Liver (tissue), 8 donors: ENCODE measurements at regions not wholly inside any gene's neighbourhood (a gene's known extent, or its start where the extent isn't known, plus 50 kb on each side); places are given as distances from the start of the nearest gene placed in this dataset.

Experiments used
- DNase-seq: peaks from one replicate; pipeline ENCODE4 v3.0.0-alpha.2; 2017; ENCODE audit warnings: low spot score
- H3K27ac ChIP-seq, 2 donors: one replicate each; pipeline ENCODE4 v1.7.0; 2013; ENCODE audit warnings: inconsistent platforms in 2 of 2, low read length in 2 of 2, control low read depth in 1 of 2, low read depth in 1 of 2, mild to moderate bottlenecking in 1 of 2
- H3K27me3 ChIP-seq, 4 donors: one replicate each; pipeline versions ENCODE4 v1.6.1 to v1.7.0; 2013; ENCODE audit warnings: low read length in 3 of 4, inconsistent platforms in 1 of 4, mild to moderate bottlenecking in 1 of 4, moderate library complexity in 1 of 4; ENCODE audit not compliant: control insufficient read depth in 4 of 4, insufficient read depth in 4 of 4
- H3K36me3 ChIP-seq, 4 donors: one replicate each; pipeline versions ENCODE4 v1.6.1 to v1.7.0; 2013; ENCODE audit warnings: low read length in 3 of 4, mild to moderate bottlenecking in 3 of 4, low read depth in 1 of 4, moderate library complexity in 1 of 4; ENCODE audit not compliant: control insufficient read depth in 4 of 4, insufficient read depth in 3 of 4
- H3K4me1 ChIP-seq, 4 donors: one replicate each; pipeline versions ENCODE4 v1.6.1 to v1.7.0; 2013; ENCODE audit warnings: low read length in 3 of 4, mild to moderate bottlenecking in 3 of 4, moderate library complexity in 1 of 4; ENCODE audit not compliant: control insufficient read depth in 4 of 4, insufficient read depth in 4 of 4
- H3K4me3 ChIP-seq, 3 donors: one replicate each; pipeline versions ENCODE4 v1.6.1 to v1.7.0; 2013; ENCODE audit warnings: low read length in 3 of 3, control low read depth in 1 of 3, low read depth in 1 of 3, mild to moderate bottlenecking in 1 of 3
- H3K9ac ChIP-seq, 2 donors: one replicate each; pipeline ENCODE4 v1.7.0; 2013; ENCODE audit warnings: low read length in 2 of 2, mild to moderate bottlenecking in 2 of 2, moderate library complexity in 2 of 2, control low read depth in 1 of 2, low read depth in 1 of 2
- H3K9me3 ChIP-seq, 4 donors: one replicate each; pipeline versions ENCODE4 v1.6.1 to v1.7.0; 2013; ENCODE audit warnings: low read length in 3 of 4; ENCODE audit not compliant: control insufficient read depth in 4 of 4
- ATF3 ChIP-seq: IDR thresholded peaks from 2 replicates; pipeline ENCODE4 v1.6.1; 2016; ENCODE audit warnings: antibody characterized with exemption
- CTCF ChIP-seq: fragments of 150-350 bp; IDR thresholded peaks from 2 replicates; pipeline ENCODE4 v1.5.1; 2017; ENCODE audit warnings: improper control_type of control experiment, low read depth, low read length; ENCODE audit not compliant: missing input control
- EGR1 ChIP-seq, 2 donors: IDR thresholded peaks; 2 replicates each; pipeline ENCODE4 v1.6.1; 2016 to 2018; ENCODE audit warnings: antibody characterized with exemption in 2 of 2, low read depth in 2 of 2
- FOXA1 ChIP-seq: IDR thresholded peaks from 2 replicates; pipeline ENCODE4 v1.6.1; 2016; ENCODE audit warnings: antibody characterized with exemption
- FOXA2 ChIP-seq: IDR thresholded peaks from 2 replicates; pipeline ENCODE4 v1.6.1; 2016; ENCODE audit warnings: antibody characterized with exemption
- GABPA ChIP-seq, 2 donors: IDR thresholded peaks in 1 of 2; conservative IDR thresholded peaks in 1 of 2; 2 replicates each; pipeline ENCODE4 v1.6.1; 2016; ENCODE audit warnings: antibody characterized with exemption in 2 of 2, mild to moderate bottlenecking in 1 of 2, moderate library complexity in 1 of 2
- HNF4G ChIP-seq: IDR thresholded peaks from 2 replicates; pipeline ENCODE4 v1.6.1; 2016; ENCODE audit warnings: antibody characterized with exemption
- JUND ChIP-seq, 2 donors: IDR thresholded peaks; 2 replicates each; pipeline ENCODE4 v1.6.1; 2016; ENCODE audit warnings: antibody characterized with exemption in 2 of 2
- MAX ChIP-seq: IDR thresholded peaks from 2 replicates; pipeline ENCODE4 v1.6.1; 2016; ENCODE audit warnings: antibody characterized with exemption
- NR2F2 ChIP-seq: IDR thresholded peaks from 2 replicates; pipeline ENCODE4 v1.6.1; 2016; ENCODE audit warnings: antibody characterized with exemption
- RAD21 ChIP-seq, 2 donors: IDR thresholded peaks; 2 replicates each; pipeline ENCODE4 v1.6.1; 2016; ENCODE audit warnings: antibody characterized with exemption in 2 of 2, mild to moderate bottlenecking in 2 of 2
- REST ChIP-seq: IDR thresholded peaks from 2 replicates; pipeline ENCODE4 v1.6.1; 2016; ENCODE audit warnings: antibody characterized with exemption, mild to moderate bottlenecking
- RXRA ChIP-seq, 2 donors: IDR thresholded peaks; 2 replicates each; pipeline ENCODE4 v1.6.1; 2017 to 2018; ENCODE audit warnings: antibody characterized with exemption in 2 of 2, mild to moderate bottlenecking in 1 of 2
- SP1 ChIP-seq: IDR thresholded peaks from 2 replicates; pipeline ENCODE4 v1.6.1; 2018; ENCODE audit warnings: antibody characterized with exemption, mild to moderate bottlenecking
- TAF1 ChIP-seq: conservative IDR thresholded peaks from 2 replicates; pipeline ENCODE4 v1.6.1; 2016; ENCODE audit warnings: antibody characterized with exemption, mild to moderate bottlenecking
- YY1 ChIP-seq: IDR thresholded peaks from 2 replicates; pipeline ENCODE4 v1.6.1; 2016; ENCODE audit warnings: antibody characterized with exemption, mild to moderate bottlenecking
- ZBTB33 ChIP-seq: IDR thresholded peaks from 2 replicates; pipeline ENCODE4 v1.6.1; 2016; ENCODE audit warnings: antibody characterized with exemption
- WGBS: extraction: QIAGEN DNeasy Blood & Tissue Kit; methylation state at CpG from one replicate; pipeline ENCODE4 v1.1.7; 2013; 5-methylcytosine and 5-hydroxymethylcytosine counted together
- donor health status: healthy.
- donor health status: healthy.
- donor health status: healthy.
- donor health status: healthy.
- donor health status: healthy.

GRCh38 chr9:79163544-79163943 is 408.2 kb upstream of the TLE4 start:
- H3K36me3 ChIP-seq = no peaks in the 10 kb centered on the region
- no peaks in the 10 kb centered on the region for H3K4me1 ChIP-seq
- 69% methylated on average over 2 of the region's 2 CpGs for WGBS
- H3K4me3 ChIP-seq = no peak overlapping the region
- H3K9me3 ChIP-seq = no peaks in the 10 kb centered on the region
- no peak overlapping the region for H3K27ac ChIP-seq
- TF ChIP-seq RXRA (IDR thresholded peaks at IDR 0.05) (no peak), MAX (no peak), JUND (IDR thresholded peaks at IDR 0.05) (no peak), GABPA (IDR thresholded peaks at IDR 0.05 in 1 of 2, conservative IDR thresholded peaks at IDR 0.05 in 1 of 2) (no peak), ATF3 (no peak), YY1 (no peak), EGR1 (IDR thresholded peaks at IDR 0.05; ENCODE audit: low read depth in 2 of 2) (no peak), FOXA1 (no peak), SP1 (no peak), NR2F2 (no peak), ZBTB33 (no peak), RAD21 (IDR thresholded peaks at IDR 0.05) (no peak), REST (no peak), TAF1 (no peak), CTCF (no peak)
- DNase-seq = no peak
- peaks cover 0 to 4% (median 0%) of the 10 kb centered on the region in 4 donors for H3K27me3 ChIP-seq
- H3K9ac ChIP-seq = no peak overlapping the region

- Histone ChIP-seq H3K9ac (no peak overlapping the region), H3K4me1 (no peaks in the 10 kb centered on the region), H3K27me3 (peaks cover 0 to 4% (median 0%) of the 10 kb centered on the region in 4 donors), H3K27ac (no peak overlapping the region), H3K4me3 (no peak overlapping the region), H3K9me3 (no peaks in the 10 kb centered on the region), H3K36me3 (no peaks in the 10 kb centered on the region)
- WGBS = 72% methylated on average over 4 of the region's 4 CpGs
- no peak for DNase-seq
- TF ChIP-seq HNF4G (no peak), ATF3 (no peak), JUND (IDR thresholded peaks at IDR 0.05) (no peak), FOXA2 (no peak), RAD21 (IDR thresholded peaks at IDR 0.05) (no peak), SP1 (no peak), EGR1 (IDR thresholded peaks at IDR 0.05; ENCODE audit: low read depth in 2 of 2) (no peak), TAF1 (no peak), YY1 (no peak), ZBTB33 (no peak), CTCF (no peak)
Measured at GRCh38 chr9:79164406-79164805, 407.4 kb upstream of the TLE4 start.
